H54 (cell line): ENCODE measurements at regions not wholly inside any gene's neighbourhood (a gene's known extent, or its start where the extent isn't known, plus 50 kb on each side); places are given as distances from the start of the nearest gene placed in this dataset.

Source experiments
- DNase-seq: peaks from one replicate; pipeline ENCODE4 v3.0.0; 2011; ENCODE audit warnings: low spot score, mixed read lengths; ENCODE audit not compliant: insufficient read length
- FAIRE-seq: peaks from 3 replicates; lab custom pipeline; 2011; peaks lifted over from hg19 to GRCh38; lab: Jason Lieb, UNC
- POLR2A ChIP-seq: IDR thresholded peaks from 2 replicates; pipeline ENCODE4 v1.6.1; 2011; ENCODE audit warnings: low read depth, mild to moderate bottlenecking, low read length

DNA sequence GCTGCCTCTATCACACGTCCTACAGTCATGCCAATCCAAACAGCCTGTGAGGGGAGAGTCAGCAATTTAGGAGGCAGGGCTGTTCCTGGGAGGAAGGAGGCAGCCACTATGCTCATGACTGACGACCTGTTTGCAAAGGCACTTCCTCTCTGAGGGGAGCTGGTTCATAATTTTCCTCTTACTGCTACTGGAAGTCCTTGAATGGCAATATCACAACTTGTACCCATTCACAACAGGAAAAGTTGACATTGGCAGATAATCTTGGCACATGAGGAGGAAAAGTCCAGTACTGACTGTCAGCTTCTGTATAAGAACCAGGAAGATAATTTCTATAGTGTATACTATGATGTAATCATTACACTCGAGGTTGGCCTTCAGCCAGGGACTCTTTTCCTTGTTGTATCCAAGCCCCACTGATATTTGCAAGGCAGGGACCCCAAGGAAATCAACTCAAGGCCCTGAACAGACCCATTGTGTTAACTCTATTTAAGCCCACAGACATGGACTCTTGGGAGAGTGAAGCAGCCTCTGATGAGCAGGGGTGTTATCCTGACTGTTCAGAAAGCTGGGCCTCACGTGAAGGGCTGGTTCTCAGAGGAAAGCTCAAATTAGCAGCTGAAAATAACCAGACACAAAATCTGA is 267.3 kb upstream of the ADAMTS9 start:
- DNase-seq (no peak), FAIRE-seq (no peak)
- TF ChIP-seq POLR2A = no peak

DNA sequence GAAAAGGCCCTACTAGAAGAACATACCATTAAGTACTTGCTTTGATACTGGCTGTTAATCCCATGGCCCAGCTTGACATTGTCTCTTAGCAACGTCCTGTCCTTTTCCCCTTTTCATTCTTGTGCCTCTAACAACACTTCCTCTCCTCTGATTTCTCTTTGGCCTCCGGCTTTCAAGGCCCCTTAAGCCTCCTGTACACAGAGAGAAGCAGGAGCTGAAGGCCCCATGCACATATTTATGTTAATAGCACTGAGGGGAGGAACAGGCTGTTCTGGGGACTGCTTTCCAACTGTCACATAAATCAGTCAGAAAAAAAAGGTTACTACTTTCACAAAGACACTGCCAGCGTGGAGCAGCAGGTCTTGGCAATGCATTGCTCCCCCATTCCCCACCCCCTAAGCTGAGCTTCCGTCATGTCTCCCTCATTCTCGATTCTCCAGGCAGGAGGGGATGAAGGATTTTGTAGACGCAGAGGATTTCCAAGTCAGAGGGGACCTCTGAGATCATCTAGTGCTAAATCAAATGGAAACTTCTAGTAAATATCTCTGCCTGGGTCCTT is 257.4 kb upstream of the ADAMTS9 start:
- FAIRE-seq (no peak), DNase-seq (no peak)
- no peak for TF ChIP-seq POLR2A

DNA sequence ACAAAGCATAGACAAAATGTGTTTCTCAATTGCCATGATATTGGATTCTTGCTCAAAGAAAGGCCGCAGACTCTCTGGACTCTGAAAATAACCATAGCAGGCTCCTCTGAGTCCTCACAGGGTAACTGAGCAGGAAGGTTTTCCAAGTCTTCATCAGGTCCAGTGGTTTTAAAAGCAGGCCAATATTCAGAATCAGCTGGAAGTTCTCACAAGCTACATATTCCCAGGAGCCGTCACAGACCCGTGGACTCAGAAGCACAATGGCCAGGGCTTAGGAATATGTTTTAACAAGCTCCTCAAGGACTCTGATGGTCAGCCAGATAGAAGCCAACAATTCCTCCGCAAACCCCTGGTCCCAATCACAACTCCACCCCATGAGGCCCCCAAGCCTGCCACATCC is 256.1 kb upstream of the ADAMTS9 start:
- TF ChIP-seq POLR2A = no peak
- DNase-seq (no peak), FAIRE-seq (no peak)

DNA sequence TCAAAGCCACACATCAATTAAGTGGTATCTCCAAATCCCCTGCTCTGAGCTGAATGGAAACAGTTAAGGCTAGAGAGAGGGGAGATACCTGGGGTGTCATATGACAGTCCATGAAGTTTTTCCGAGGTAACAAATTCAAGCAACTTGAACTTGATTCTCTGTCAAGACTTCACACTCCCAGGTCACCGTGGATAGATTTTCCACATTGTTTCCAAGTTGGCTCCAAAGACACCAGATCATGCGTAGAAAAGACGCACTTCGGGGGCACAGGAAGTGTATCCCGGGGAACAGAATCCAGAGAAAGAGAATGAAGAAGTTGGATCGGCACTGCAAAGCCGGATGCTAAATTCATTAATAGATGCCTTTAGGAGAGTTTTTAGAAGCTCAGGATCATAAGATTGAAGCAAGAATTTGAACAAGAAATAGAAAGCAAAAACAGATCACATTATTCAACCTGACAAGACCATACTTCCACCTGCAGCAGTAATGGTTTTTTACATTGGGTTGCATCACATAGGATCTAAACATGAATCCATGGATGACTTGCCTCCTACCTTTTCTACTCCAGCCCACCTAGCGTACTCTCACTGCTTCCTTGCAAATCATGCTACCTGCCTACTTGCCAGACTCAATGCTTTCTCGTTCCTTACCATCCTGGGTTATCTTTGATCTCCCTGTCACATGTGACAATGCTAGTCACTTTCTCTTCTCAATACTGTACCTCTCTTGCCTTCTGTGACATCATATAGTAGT is 253.0 kb upstream of the ADAMTS9 start:
- no peak for DNase-seq
- no peak for FAIRE-seq
- TF ChIP-seq POLR2A = no peak

DNA sequence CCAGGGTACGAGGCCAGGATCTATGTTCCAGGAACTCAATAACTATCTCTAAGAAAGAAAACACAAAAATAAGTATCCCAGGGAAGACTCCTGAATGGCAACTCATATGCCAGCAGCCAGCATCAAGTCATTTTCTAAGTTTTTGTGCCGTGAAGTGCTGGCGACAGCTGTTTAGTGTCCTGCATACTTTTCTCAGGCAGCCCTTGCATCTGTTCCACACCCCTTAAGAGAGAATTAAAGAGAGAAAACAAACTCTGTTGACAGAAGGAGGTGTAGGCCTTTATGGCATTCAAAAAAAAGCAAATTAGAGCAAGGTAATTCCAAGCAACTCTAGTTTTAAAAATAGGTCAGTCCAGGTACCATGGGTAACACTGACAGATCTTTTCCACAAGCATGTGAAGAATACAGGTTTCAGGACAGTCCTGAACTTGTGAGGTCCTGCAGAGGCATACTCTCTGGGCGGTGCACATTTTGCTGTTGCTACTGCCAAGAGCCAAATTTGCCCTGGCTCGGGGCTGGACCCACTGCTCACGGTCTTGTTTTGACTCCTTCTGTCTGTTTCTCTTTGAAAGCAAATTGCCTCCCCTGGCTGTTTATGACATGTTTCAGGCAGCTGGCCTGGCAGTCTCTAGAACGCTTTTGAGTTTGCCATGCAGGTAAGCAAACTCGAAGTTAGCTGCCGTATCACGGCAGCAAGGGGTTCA is 252.1 kb upstream of the ADAMTS9 start:
- TF ChIP-seq POLR2A = no peak
- no peak for FAIRE-seq
- DNase-seq = no peak

DNA sequence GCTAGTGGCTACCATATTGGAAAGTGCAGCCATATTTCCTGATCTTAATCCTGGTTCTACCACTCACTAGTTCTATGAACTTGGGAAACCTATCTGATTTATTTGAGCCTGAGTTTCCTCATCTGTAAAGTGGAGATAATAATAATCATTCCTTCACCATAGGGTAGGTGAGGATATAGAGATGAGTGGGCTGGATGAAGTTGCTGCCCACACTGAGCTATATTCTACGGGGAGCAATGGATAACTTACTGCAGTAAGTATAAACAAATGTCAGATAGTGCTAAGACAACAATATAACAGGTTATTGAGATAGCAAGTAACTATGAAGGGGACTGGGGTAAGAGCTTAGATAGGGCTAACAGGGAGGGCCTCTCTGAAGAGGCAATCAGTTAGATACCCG is 251.5 kb upstream of the ADAMTS9 start:
- TF ChIP-seq POLR2A = no peak
- FAIRE-seq (no peak), DNase-seq (no peak)

DNA sequence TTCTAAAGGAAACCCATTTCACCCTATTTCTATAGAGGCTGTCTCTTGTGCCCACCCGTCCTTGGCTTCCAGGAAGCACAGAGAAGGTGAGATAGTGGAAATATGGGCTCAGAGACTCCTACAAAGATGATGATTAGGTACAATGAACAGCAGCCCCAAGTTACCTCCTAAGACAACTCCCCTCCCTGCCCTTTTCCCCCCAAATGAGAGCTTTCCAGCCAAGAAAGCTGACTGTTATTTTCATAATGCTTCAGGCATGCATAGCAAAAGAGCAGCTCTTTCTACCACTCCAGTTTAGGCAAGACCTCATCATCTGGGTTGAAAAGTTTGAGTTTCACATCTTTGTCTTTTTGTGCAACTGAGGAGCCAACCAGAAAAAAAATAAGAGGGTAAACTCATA is 248.8 kb upstream of the ADAMTS9 start:
- TF ChIP-seq POLR2A = no peak
- FAIRE-seq (no peak), DNase-seq (no peak)

DNA sequence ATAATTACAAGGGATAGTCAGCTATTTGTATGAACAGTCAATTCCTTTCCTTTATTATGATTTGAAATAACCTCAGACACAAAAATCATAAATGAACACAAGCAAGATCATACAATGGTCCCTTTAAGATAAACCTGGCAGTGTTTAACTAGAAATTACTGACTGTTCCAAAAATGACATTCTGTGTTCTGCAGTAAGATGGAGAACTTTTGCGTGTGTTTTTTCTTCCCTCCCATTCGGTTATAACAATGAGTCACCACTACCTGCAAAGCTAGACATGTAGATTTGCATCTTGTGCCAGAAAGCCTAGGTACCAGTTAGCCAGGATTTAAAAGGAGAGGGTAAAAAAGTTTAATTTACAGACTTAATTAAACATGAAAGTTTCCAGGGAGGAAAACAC is 248.2 kb upstream of the ADAMTS9 start:
- FAIRE-seq (no peak), DNase-seq (no peak)
- no peak for TF ChIP-seq POLR2A

DNA sequence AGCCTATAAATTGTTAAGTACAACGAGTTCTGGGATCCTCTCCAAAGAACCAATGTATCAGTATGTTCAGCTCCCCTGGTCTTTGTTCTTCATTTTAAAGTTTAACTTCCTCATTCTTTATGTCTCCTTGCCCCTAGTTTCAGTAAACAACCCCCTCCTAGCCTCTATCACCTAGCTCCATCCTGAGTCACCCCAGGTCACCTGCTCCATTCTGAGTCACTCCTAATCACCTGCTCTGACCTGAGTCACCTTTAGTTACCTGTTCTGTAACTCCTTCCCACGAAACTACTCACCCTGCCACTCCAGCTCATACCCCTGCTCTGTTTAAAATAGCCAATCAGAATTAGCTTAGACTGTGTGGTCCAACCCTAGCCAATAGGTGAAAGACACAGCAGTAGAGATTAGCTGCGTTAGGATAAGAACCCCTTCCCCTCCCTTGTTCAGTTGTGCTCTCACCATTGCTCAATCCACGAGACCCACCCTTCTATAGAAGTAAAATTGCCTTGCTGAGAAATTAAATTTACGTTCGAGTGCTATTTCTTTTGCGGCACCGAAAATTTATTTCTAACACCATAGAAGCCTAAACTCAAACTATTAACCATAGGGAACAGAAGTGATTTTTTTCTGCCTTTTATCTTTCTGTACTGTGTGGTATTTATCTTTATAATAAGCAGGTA is 245.0 kb upstream of the ADAMTS9 start:
- no peak for FAIRE-seq
- no peak for TF ChIP-seq POLR2A
- no peak for DNase-seq

DNA sequence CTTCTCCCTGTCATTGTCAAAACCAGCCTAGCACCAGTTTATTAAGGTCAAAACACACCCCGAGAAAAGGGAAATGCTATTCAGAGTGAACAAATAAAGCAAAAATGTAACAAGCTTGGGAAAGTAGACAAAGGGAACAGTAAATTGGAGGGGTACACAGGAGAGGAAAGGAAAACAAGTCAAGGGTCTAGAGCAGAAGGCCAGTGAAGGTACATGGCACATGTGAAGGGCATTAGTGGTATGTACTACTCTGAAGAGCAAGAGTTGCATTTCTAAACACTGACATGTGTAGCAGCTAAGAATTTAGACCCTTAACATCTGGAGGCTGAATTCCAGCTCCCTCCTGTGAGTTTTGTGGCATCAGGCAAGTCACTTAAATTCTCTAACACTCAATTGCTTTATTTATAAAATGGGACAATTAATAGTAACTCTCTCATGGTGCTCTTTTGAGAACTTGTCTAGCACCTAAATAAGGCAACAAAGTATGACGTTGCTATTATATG is 244.3 kb upstream of the ADAMTS9 start:
- TF ChIP-seq POLR2A = no peak
- DNase-seq (no peak), FAIRE-seq (no peak)

DNA sequence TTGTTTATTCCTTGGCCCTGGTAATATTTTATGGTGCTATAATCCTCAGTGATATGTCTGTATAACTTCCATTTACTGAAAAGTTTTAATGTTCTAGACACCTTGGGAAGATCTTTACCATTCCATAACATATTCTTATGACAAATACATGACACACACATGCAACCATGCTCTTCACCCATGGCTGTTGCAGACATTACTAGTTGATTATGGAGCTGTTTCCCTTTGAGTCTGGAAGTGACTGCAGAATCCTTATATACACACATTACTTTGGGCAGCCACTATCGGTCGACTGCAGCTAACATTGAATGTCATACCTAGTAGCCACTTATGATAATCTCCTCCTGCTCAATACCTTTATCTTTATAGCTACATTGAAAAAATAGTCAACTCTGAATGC is 243.1 kb upstream of the ADAMTS9 start:
- no peak for FAIRE-seq
- DNase-seq = no peak
- TF ChIP-seq POLR2A = no peak

DNA sequence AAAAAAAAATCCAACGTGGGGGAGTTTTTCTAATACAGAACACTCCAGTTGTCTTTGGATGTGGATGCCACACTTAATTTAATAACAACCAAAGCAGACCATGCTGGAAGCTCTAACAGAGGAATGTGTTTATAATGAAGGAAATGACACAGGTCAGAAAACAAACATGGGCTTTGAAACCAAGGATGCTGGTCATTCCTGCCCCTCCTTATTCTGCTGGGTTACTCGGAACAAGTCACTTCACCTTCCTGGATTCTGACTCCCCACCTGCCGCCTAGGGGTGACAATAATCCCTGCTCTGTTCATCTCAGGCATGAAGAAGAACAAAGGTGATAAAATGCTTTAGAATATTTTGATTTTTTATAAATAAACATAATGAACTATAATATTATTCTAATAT is 240.9 kb upstream of the ADAMTS9 start:
- no peak for DNase-seq
- no peak for TF ChIP-seq POLR2A
- FAIRE-seq = no peak

DNA sequence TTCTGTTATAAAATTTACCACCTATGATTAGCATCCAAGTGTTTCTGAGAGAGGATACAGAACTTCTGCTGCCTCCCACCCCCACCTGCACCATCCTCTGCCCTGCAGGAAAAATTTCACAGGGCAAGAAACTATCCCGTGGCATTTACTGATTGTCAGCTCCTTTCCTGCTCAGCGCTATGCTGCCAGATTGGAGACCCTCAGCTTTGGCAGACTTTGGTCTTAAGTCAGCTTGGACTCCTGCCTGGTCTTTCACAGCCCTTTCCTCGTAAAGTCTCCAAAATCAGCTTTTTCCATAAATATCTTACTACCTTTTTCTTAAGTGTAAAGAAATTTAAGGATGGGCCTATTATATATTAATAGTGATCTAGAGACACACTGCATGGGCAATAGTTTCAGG is 239.9 kb upstream of the ADAMTS9 start:
- TF ChIP-seq POLR2A = no peak
- FAIRE-seq = no peak
- no peak for DNase-seq
